ENCODE measurements at regions not wholly inside any gene's neighbourhood (a gene's known extent, or its start where the extent isn't known, plus 50 kb on each side); places are given as distances from the start of the nearest gene placed in this dataset.

DNA sequence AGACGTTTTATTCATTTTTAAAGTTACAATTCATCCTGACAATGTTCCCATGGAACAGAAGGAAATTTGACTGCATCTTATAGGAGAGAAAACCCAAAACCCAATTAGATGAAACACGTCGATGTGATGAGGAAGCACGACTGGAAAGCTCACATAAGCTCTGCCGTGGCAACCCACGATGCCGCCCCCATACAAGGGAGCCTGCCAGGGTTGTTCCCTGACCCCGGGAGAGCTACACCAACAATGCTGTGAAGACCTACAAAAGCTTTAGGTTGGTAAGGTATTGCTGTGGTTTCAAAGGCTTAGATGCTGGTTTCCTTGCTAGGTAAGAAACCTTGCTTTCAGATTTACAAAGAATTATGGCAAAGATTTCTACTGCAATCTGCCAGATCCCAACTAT, 393.1 kb downstream of the KLF12 start:
- no peak overlapping the region for H3K4me3 ChIP-seq (replicated peaks; ENCODE audit: low read depth, low read length)
- no peaks in the 10 kb centered on the region for H3K27me3 ChIP-seq (replicated peaks; ENCODE audit: control insufficient read depth, insufficient read depth, low read length)
- TF ChIP-seq, protein P1, sequence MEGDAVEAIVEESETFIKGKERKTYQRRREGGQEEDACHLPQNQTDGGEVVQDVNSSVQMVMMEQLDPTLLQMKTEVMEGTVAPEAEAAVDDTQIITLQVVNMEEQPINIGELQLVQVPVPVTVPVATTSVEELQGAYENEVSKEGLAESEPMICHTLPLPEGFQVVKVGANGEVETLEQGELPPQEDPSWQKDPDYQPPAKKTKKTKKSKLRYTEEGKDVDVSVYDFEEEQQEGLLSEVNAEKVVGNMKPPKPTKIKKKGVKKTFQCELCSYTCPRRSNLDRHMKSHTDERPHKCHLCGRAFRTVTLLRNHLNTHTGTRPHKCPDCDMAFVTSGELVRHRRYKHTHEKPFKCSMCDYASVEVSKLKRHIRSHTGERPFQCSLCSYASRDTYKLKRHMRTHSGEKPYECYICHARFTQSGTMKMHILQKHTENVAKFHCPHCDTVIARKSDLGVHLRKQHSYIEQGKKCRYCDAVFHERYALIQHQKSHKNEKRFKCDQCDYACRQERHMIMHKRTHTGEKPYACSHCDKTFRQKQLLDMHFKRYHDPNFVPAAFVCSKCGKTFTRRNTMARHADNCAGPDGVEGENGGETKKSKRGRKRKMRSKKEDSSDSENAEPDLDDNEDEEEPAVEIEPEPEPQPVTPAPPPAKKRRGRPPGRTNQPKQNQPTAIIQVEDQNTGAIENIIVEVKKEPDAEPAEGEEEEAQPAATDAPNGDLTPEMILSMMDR (IDR thresholded peaks at IDR 0.05; ENCODE audit: insufficient read depth, low read length, poor library complexity, severe bottlenecking) = no peak
- peaks cover 4% of the 10 kb centered on the region for H3K36me3 ChIP-seq (ENCODE audit: control insufficient read depth, insufficient read depth, low read length)
- DNase-seq (ENCODE audit: extremely low read depth, insufficient read length) = no peak

DNA sequence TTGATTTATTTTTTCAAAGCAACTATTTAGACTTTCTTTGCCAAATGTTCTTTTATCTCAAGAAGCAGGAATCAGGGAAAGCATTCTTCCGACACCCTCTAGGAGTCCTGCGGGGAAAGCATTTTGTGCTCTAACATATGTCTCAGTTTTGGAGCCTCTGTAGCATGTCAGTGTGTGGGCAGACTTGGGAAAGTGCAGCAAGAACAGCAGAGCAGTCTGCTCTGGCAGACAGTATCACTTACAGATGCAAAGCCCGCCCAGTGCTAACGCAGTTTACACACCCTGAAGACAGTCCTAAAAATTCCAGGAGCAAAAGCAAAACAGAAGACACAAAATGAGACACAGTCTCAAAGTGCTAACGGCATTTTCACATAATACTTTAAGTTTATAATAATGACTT, 393.5 kb downstream of the KLF12 start:
- TF ChIP-seq, protein P1 (IDR thresholded peaks at IDR 0.05; ENCODE audit: insufficient read depth, low read length, poor library complexity, severe bottlenecking) = no peak
- Histone ChIP-seq H3K27me3 (replicated peaks; ENCODE audit: control insufficient read depth, insufficient read depth, low read length) (no peaks in the 10 kb centered on the region), H3K4me3 (replicated peaks; ENCODE audit: low read depth, low read length) (no peak overlapping the region), H3K36me3 (ENCODE audit: control insufficient read depth, insufficient read depth, low read length) (peaks cover 4% of the 10 kb centered on the region)
- DNase-seq (ENCODE audit: extremely low read depth, insufficient read length) = no peak

DNA sequence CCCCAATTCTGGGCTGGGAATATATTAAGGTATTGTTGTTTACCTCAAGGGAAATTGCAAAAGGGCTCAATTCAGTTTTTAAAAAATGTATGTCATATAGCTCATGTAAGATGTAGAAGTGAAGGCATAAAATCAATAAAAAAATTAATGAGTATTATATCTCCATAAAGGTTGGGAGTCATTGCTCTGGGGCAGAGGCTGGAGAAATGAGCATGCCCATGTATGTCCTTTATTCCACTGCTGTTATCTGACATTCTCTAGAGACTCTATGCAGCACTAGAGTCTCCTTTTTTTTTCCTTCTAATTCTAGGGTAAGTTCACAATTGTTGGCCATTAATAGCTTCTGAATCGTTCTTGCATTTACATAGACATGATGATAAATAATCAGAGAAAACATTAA, 394.8 kb downstream of the KLF12 start:
- Histone ChIP-seq H3K36me3 (ENCODE audit: control insufficient read depth, insufficient read depth, low read length) (peaks cover 2% of the 10 kb centered on the region; the same call in 1 of the 2 replicates), H3K4me3 (replicated peaks; ENCODE audit: low read depth, low read length) (no peak overlapping the region), H3K27me3 (replicated peaks; ENCODE audit: control insufficient read depth, insufficient read depth, low read length) (no peaks in the 10 kb centered on the region)
- DNase-seq (ENCODE audit: extremely low read depth, insufficient read length) = no peak
- TF ChIP-seq, protein P1 (IDR thresholded peaks at IDR 0.05; ENCODE audit: insufficient read depth, low read length, poor library complexity, severe bottlenecking) = no peak

DNA sequence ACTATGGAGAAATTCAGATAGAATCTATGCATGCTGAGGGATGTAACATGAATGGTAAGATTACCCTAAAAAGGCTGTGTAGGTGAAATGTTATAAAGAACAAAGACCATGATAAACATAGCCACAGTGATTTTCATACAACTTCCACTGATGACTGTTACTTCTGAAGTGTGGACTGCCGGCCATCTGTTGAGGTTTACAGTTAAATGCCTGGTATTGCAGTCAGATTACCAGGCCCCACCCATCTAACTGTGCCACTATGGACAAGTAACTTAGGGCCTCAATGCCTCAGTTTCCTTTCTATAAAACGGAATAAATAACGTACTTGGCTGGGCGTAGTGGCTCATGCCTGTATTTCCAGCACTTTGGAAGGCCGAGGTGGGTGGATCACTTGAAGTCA, 395.6 kb downstream of the KLF12 start:
- Histone ChIP-seq H3K36me3 (ENCODE audit: control insufficient read depth, insufficient read depth, low read length) (no peaks in the 10 kb centered on the region), H3K27me3 (replicated peaks; ENCODE audit: control insufficient read depth, insufficient read depth, low read length) (no peaks in the 10 kb centered on the region), H3K4me3 (replicated peaks; ENCODE audit: low read depth, low read length) (no peak overlapping the region)
- TF ChIP-seq, protein P1 (IDR thresholded peaks at IDR 0.05; ENCODE audit: insufficient read depth, low read length, poor library complexity, severe bottlenecking) = no peak
- no peak for DNase-seq (ENCODE audit: extremely low read depth, insufficient read length)

- TF ChIP-seq, protein P1 (IDR thresholded peaks at IDR 0.05; ENCODE audit: insufficient read depth, low read length, poor library complexity, severe bottlenecking) = no peak
- DNase-seq (ENCODE audit: extremely low read depth, insufficient read length) = no peak
- Histone ChIP-seq H3K4me3 (replicated peaks; ENCODE audit: low read depth, low read length) (no peak overlapping the region), H3K36me3 (ENCODE audit: control insufficient read depth, insufficient read depth, low read length) (no peaks in the 10 kb centered on the region), H3K27me3 (replicated peaks; ENCODE audit: control insufficient read depth, insufficient read depth, low read length) (no peaks in the 10 kb centered on the region)
Observed at GRCh38 chr13:73737214-73737613, 397.0 kb downstream of the KLF12 start.

GRCh38 chr13:73733706-73734105, 400.5 kb downstream of the KLF12 start:
- no peaks in the 10 kb centered on the region; the same call in 1 of the 2 replicates for H3K36me3 ChIP-seq (ENCODE audit: control insufficient read depth, insufficient read depth, low read length)
- no peaks in the 10 kb centered on the region for H3K27me3 ChIP-seq (replicated peaks; ENCODE audit: control insufficient read depth, insufficient read depth, low read length)
- no peak overlapping the region for H3K4me3 ChIP-seq (replicated peaks; ENCODE audit: low read depth, low read length)
- DNase-seq (ENCODE audit: extremely low read depth, insufficient read length) = no peak
- TF ChIP-seq, protein P1 (IDR thresholded peaks at IDR 0.05; ENCODE audit: insufficient read depth, low read length, poor library complexity, severe bottlenecking) = no peak
